ENCODE measurements at regions not wholly inside any gene's neighbourhood (a gene's known extent, or its start where the extent isn't known, plus 50 kb on each side); places are given as distances from the start of the nearest gene placed in this dataset.

DNA sequence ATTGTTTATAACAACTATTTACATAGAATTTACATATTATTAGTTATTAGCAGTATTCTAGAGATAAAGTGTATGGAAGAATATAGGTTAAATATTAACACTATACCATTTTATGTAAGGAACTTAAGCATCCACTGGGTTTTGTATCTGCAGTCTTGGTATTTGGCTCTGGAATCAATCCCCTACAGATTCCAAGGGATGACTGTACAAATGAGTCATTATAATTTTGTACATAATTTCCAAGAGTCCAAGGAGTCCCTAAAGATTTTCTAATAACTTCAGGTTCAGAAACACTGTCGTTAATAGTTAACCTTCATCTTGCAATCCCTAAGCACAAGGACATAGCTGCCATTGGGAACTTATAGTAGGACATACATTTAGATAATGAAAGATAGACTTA, 254.8 kb upstream of the PDE4D start:
- TF ChIP-seq ZFX (IDR thresholded peaks at IDR 0.05; ENCODE audit: borderline replicate concordance), result no peak
- TF ChIP-seq, protein P1, sequence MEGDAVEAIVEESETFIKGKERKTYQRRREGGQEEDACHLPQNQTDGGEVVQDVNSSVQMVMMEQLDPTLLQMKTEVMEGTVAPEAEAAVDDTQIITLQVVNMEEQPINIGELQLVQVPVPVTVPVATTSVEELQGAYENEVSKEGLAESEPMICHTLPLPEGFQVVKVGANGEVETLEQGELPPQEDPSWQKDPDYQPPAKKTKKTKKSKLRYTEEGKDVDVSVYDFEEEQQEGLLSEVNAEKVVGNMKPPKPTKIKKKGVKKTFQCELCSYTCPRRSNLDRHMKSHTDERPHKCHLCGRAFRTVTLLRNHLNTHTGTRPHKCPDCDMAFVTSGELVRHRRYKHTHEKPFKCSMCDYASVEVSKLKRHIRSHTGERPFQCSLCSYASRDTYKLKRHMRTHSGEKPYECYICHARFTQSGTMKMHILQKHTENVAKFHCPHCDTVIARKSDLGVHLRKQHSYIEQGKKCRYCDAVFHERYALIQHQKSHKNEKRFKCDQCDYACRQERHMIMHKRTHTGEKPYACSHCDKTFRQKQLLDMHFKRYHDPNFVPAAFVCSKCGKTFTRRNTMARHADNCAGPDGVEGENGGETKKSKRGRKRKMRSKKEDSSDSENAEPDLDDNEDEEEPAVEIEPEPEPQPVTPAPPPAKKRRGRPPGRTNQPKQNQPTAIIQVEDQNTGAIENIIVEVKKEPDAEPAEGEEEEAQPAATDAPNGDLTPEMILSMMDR (IDR thresholded peaks at IDR 0.05), result no peak
- H3K27ac ChIP-seq, result no peak overlapping the region

DNA sequence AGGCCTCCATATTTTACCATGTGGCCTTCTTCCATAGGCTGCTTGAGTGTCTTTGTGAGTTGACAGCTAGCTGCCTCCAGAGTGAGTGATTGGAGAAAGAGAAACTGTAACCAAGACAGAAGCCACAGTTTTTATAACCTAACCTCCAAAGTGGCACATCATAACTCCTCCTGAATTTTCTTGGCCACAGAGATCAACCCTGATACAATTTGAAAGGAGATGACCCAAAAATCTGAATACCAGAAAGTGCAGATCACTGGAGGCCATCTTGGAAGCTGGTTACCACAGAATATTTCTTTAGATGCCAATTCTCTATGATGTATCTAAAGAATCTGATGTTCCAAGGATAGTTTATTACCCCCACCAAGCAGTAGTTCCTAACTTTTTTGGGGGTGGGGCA, 254.3 kb upstream of the PDE4D start:
- no peak overlapping the region for H3K27ac ChIP-seq
- TF ChIP-seq, protein P1 (IDR thresholded peaks at IDR 0.05), result no peak
- TF ChIP-seq ZFX (IDR thresholded peaks at IDR 0.05; ENCODE audit: borderline replicate concordance), result no peak

DNA sequence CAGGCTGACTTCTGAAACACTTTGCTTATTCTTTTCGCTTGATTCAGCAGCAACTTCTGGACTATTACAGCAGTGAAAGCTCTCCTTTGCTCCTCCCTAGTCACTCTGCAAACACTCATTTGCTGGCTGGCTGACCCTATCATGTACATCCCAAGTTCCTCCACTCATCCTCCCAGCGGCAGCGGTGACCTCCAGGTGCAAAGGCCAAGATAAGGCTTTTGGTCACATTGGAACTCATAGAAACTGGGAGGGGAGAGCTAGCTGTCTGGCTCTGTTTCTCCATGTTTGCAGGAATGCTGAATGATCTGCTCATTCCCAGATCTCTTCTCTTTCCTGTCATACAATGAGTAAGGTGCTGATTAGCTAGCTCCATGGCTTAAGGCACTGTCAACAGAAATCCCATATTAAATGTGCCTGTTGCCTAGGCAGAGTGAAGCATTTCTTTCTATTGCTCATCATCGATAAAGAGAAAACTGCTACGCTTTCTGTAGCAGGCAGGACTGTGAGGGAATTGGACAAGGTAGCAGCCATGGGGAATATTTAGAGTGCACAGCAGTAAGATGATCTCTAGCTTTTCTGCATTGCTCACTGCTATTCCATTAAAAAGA, 250.5 kb upstream of the PDE4D start:
- TF ChIP-seq, protein P1 (IDR thresholded peaks at IDR 0.05), result no peak
- TF ChIP-seq ZFX (IDR thresholded peaks at IDR 0.05; ENCODE audit: borderline replicate concordance), result no peak
- H3K27ac ChIP-seq, result no peak overlapping the region

DNA sequence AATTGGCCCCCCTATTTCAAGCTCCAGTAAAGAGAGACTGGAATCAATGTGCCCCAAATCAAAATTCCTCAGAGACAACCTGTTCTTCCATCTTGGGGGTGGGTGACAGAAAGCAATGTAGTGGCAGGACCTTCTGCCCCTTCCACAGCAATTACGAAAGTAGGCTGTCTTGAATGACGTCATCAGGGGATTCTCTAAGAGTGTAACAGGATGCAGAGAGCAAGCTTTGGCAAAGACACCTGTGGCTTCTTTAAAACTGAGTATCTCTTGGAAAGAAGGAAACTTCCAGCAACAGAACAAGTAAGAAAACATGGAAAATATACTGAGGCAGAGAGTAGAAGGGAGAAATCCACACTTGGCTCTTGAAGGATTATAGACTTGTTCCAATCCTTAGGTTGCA, 247.6 kb upstream of the PDE4D start:
- TF ChIP-seq, protein P1 (IDR thresholded peaks at IDR 0.05), result no peak
- TF ChIP-seq ZFX (IDR thresholded peaks at IDR 0.05; ENCODE audit: borderline replicate concordance), result no peak
- no peak overlapping the region for H3K27ac ChIP-seq

DNA sequence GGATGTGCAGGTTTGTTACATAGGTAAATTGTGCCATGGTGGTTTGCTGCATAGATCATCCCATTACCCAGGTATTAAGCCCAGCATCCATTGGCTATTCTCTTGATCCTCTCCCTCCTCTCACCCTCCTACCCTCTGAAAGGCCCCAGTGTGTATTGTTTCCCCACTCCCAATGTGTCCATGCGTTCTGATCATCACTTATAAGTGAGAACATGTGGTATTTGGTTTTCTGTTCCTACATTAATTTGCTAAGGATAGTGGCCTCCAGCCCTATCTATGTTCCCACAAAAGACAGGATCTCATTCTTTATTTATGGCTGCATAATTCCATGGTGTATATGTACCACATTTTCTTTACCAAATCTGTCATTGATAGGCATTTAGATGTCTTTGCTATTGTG, 243.3 kb upstream of the PDE4D start:
- H3K27ac ChIP-seq, result no peak overlapping the region
- TF ChIP-seq, protein P1 (IDR thresholded peaks at IDR 0.05), result no peak
- no peak for TF ChIP-seq ZFX (IDR thresholded peaks at IDR 0.05; ENCODE audit: borderline replicate concordance)

DNA sequence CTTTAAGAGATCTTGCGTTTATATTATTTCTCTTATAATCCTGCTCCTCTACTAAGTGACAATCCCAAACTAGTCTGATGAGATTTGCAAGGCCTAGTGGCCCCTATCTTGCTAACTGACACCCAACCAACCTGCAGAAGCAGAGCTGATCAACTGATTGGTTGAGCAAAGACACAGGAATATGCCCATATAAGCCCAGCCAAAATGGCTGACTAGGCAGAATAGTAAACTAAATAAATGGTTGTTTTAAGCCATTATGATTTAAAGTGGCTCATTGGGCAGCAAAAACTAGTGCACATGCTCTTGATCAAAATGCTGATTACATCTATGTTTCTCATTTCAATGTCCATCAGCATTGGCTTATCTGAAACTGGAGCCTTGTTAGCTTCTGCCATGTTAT, 238.0 kb upstream of the PDE4D start:
- no peak overlapping the region for H3K27ac ChIP-seq
- TF ChIP-seq, protein P1 (IDR thresholded peaks at IDR 0.05), result no peak
- no peak for TF ChIP-seq ZFX (IDR thresholded peaks at IDR 0.05; ENCODE audit: borderline replicate concordance)

DNA sequence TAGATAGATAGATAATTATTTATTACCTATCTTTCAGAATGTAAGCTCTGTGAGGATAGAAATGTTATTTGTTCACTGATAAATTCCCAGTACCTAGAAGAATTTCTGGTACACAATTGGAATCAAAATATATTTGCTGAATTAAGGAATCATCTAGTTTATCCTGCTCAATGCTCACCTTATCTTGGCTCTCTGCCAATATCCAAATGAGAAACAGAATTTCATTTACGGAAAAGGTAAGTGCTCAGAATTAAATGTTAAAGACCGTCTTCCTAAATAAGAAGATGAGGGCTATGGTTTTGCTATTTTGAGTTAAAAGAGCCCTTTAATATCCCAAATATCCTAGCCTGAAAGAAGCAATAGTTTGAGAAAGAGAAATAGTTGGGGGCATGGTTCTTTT, 232.1 kb upstream of the PDE4D start:
- TF ChIP-seq, protein P1 (IDR thresholded peaks at IDR 0.05), result no peak
- no peak for TF ChIP-seq ZFX (IDR thresholded peaks at IDR 0.05; ENCODE audit: borderline replicate concordance)
- no peak overlapping the region for H3K27ac ChIP-seq
